ENCODE measurements at regions not wholly inside any gene's neighbourhood (a gene's known extent, or its start where the extent isn't known, plus 50 kb on each side); places are given as distances from the start of the nearest gene placed in this dataset.

DNA sequence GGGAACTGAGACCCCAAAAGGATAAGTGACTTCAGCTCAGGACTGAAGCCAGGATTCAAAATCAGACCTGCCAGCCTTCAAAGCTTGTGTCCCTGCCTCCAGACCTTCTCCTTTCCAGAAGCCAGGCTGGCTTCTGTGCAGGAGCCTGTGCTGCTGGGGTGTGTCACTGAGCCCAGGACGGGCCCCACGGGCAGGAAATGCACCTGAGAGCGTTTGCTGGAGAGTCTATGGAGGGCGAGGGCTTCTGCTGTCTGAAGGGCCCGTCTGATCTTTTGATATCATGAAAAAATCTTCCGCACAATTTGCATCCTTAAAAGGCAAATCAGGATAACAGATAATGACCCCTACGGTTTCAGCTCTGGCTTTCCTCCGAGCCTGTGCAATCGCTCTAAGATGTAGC is 125.4 kb downstream of the FAM43A start:
- intact Hi-C loops (cut with micrococcal nuclease; ENCODE audit: unreplicated experiment) = no loop called here
- Histone ChIP-seq H3K4me2 (no peak overlapping the region), H4K20me1 (ENCODE audit: insufficient read depth) (no peaks in the 10 kb centered on the region), H3K79me2 (ENCODE audit: low read depth) (no peaks in the 10 kb centered on the region), H3F3A (ENCODE audit: insufficient read depth, low read depth) (no peaks in the 10 kb centered on the region), H3K4me3 (no peak overlapping the region), H3K36me3 (ENCODE audit: low read depth) (no peaks in the 10 kb centered on the region), H3K27ac (no peak overlapping the region), H3K27me3 (ENCODE audit: insufficient read depth, low read depth) (no peaks in the 10 kb centered on the region), H3K4me1 (replicated peaks; ENCODE audit: insufficient read depth) (0 out of 2 replicates have a peak, but pooled peaks cover 5% of the 10 kb centered on the region), H3K9me2 (ENCODE audit: insufficient read depth) (no peaks in the 10 kb centered on the region), H2AFZ (no peak overlapping the region), H3K9me3 (ENCODE audit: insufficient read depth, low read depth) (no peaks in the 10 kb centered on the region)
- ChIA-PET POLR2A (ENCODE audit: unreplicated experiment) (no interaction called here), CTCF (no interaction called here)
- no peak for DNase-seq
- TF ChIP-seq, protein P1, sequence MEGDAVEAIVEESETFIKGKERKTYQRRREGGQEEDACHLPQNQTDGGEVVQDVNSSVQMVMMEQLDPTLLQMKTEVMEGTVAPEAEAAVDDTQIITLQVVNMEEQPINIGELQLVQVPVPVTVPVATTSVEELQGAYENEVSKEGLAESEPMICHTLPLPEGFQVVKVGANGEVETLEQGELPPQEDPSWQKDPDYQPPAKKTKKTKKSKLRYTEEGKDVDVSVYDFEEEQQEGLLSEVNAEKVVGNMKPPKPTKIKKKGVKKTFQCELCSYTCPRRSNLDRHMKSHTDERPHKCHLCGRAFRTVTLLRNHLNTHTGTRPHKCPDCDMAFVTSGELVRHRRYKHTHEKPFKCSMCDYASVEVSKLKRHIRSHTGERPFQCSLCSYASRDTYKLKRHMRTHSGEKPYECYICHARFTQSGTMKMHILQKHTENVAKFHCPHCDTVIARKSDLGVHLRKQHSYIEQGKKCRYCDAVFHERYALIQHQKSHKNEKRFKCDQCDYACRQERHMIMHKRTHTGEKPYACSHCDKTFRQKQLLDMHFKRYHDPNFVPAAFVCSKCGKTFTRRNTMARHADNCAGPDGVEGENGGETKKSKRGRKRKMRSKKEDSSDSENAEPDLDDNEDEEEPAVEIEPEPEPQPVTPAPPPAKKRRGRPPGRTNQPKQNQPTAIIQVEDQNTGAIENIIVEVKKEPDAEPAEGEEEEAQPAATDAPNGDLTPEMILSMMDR (conservative IDR thresholded peaks at IDR 0.05) = no peak
- no peak for TF ChIP-seq EZH2 (IDR thresholded peaks at IDR 0.05; ENCODE audit: low read depth)
- BruUV-seq (replicated peaks) = no TSS peak

DNA sequence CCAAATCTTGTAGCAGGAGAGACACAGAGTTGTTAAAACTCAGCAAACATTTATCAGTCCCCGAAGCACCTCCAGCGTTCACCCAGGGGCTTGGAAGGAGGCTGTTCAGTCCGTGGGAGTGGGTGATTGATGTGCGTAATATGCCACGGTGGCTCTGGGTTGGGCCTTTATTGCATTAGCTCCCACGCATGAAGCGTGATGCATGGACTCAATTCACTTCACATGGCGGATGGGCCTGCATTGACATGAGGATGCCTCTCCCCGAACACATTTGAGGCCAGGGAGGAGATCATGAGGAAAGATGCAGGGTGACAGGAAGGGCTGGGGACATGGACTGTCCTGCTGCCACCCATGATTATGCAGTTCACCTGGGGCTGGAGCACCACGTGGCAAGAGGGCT is 126.5 kb downstream of the FAM43A start:
- POLR2A ChIA-PET (ENCODE audit: unreplicated experiment) = interaction anchor here (0.6 kb wide), 1 partner anchor 8 kb away, joined by 3 read pairs; no protein-coding TSS in a partner anchor
- BruUV-seq (replicated peaks) = no TSS peak
- CTCF ChIA-PET = no interaction called here

DNA sequence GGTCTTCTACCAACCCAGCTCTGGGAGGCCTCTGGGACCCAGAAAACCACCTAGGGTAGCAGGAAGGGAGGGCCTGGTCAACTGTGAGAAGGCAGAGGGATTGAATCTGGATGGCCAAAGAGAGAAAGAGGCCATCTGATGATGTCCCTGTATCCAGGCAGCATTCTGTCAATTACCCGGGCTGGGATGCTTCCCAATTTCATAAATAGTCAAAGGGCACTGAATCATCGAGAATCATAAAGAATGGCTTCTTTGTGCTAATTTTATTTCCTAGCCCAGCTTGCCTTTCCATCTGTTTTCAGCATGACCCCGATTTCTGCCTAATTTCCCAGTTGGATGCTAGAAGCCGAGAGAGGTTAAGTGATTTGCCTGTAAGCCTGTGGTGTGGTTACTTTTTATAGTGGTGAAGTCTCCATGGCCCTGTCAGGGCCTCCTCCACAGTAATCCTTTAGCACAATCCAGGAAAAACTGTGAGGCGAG is 129.2 kb downstream of the FAM43A start:
- no peak overlapping the region for H2AFZ ChIP-seq
- BruUV-seq (replicated peaks) = no TSS peak
- no peaks in the 10 kb centered on the region for H3F3A ChIP-seq (ENCODE audit: insufficient read depth, low read depth)
- ChIA-PET CTCF (no interaction called here), POLR2A (ENCODE audit: unreplicated experiment) (no interaction called here)
- H3K9me2 ChIP-seq (ENCODE audit: insufficient read depth) = no peaks in the 10 kb centered on the region
- intact Hi-C loops (cut with micrococcal nuclease; ENCODE audit: unreplicated experiment) = no loop called here
- H3K9me3 ChIP-seq (ENCODE audit: insufficient read depth, low read depth) = no peaks in the 10 kb centered on the region
- no peaks in the 10 kb centered on the region for H3K79me2 ChIP-seq (ENCODE audit: low read depth)
- no peaks in the 10 kb centered on the region for H4K20me1 ChIP-seq (ENCODE audit: insufficient read depth)
- H3K36me3 ChIP-seq (ENCODE audit: low read depth) = no peaks in the 10 kb centered on the region
- no peak overlapping the region for H3K27ac ChIP-seq
- H3K4me1 ChIP-seq (replicated peaks; ENCODE audit: insufficient read depth) = no peaks in the 10 kb centered on the region
- DNase-seq = no peak
- TF ChIP-seq EZH2 (IDR thresholded peaks at IDR 0.05; ENCODE audit: low read depth) = no peak
- TF ChIP-seq, protein P1 (conservative IDR thresholded peaks at IDR 0.05) = no peak
- H3K27me3 ChIP-seq (ENCODE audit: insufficient read depth, low read depth) = no peaks in the 10 kb centered on the region
- no peak overlapping the region for H3K4me2 ChIP-seq
- no peak overlapping the region for H3K4me3 ChIP-seq

More for the DNA sequence above, 126.5 kb downstream of the FAM43A start:
- Histone ChIP-seq H3K4me3 (no peak overlapping the region), H3K4me2 (no peak overlapping the region), H3K36me3 (ENCODE audit: low read depth) (no peaks in the 10 kb centered on the region), H3K27me3 (ENCODE audit: insufficient read depth, low read depth) (no peaks in the 10 kb centered on the region), H3K4me1 (replicated peaks; ENCODE audit: insufficient read depth) (0 out of 2 replicates have a peak, but pooled peaks cover 2% of the 10 kb centered on the region), H3K27ac (no peak overlapping the region), H4K20me1 (ENCODE audit: insufficient read depth) (no peaks in the 10 kb centered on the region), H3K9me3 (ENCODE audit: insufficient read depth, low read depth) (no peaks in the 10 kb centered on the region), H3K9me2 (ENCODE audit: insufficient read depth) (no peaks in the 10 kb centered on the region), H3K79me2 (ENCODE audit: low read depth) (no peaks in the 10 kb centered on the region), H3F3A (ENCODE audit: insufficient read depth, low read depth) (no peaks in the 10 kb centered on the region), H2AFZ (no peak overlapping the region)
- intact Hi-C loops (cut with micrococcal nuclease; ENCODE audit: unreplicated experiment) = no loop called here
- no peak for DNase-seq
- no peak for TF ChIP-seq EZH2 (IDR thresholded peaks at IDR 0.05; ENCODE audit: low read depth)
- TF ChIP-seq, protein P1 (conservative IDR thresholded peaks at IDR 0.05) = no peak
